ENCODE measurements at regions not wholly inside any gene's neighbourhood (a gene's known extent, or its start where the extent isn't known, plus 50 kb on each side); places are given as distances from the start of the nearest gene placed in this dataset.
"Not testable (repeated sequence)": the region's sequence is repeated elsewhere in the genome, so short reads cannot be mapped to it uniquely, and the experiment has no call there.

DNA sequence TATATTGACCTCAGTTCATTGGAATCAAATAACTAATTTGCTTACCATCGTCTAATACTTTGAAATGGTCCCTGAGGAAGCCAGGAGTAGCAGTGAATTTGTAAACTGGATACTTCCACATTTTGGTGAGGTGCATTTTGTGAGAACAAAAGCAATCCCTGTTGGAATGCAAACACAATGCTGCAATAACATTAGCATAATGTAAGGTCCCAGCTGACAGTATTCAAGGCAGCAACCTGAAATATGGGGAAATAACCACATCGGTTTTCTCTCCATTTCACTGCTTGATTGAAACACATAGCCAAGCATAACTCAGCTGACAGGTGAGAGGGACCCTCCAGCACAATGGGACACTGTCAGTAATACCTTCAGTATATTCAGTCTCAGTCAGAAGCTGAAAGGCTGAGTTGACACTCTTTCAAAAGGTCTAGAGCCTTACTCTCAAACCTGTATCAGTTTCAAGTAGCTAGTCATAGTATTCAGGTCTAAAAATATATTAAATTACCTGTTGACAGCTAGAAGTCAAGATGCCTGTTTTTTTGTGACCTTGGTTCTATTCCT is 1311.9 kb upstream of the NRXN1 start:
- Histone ChIP-seq H3K4me3 (no peak overlapping the region), H3K27me3 (no peaks in the 10 kb centered on the region), H3K9me3 (no peaks in the 10 kb centered on the region), H3K36me3 (no peaks in the 10 kb centered on the region), H3K4me1 (no peaks in the 10 kb centered on the region), H3K27ac (no peak overlapping the region)
- intact Hi-C loops (cut with DNase I; ENCODE audit: low total_unique reads), result no loop called here
- no peak for DNase-seq
- TF ChIP-seq, protein P1, sequence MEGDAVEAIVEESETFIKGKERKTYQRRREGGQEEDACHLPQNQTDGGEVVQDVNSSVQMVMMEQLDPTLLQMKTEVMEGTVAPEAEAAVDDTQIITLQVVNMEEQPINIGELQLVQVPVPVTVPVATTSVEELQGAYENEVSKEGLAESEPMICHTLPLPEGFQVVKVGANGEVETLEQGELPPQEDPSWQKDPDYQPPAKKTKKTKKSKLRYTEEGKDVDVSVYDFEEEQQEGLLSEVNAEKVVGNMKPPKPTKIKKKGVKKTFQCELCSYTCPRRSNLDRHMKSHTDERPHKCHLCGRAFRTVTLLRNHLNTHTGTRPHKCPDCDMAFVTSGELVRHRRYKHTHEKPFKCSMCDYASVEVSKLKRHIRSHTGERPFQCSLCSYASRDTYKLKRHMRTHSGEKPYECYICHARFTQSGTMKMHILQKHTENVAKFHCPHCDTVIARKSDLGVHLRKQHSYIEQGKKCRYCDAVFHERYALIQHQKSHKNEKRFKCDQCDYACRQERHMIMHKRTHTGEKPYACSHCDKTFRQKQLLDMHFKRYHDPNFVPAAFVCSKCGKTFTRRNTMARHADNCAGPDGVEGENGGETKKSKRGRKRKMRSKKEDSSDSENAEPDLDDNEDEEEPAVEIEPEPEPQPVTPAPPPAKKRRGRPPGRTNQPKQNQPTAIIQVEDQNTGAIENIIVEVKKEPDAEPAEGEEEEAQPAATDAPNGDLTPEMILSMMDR (IDR thresholded peaks at IDR 0.05), result no peak

DNA sequence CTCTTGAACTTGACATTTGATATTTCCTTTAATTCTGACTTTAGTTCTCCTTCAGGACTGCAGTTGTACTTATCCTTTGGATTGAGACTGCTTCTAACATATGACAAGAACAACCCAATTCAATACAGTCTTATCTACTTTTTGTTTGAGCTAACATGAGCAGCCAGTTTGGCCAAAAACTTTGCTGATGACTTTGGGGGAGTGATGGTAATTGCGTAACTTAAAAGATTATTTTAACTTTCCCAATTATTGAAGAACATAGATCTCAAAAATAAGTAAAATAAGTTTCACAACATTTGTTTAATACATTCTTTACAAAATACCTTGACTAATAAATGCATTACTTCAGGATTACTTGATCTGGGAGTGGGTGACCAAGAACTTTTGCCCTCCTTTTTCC is 1311.1 kb upstream of the NRXN1 start:
- Histone ChIP-seq H3K4me1 (no peaks in the 10 kb centered on the region), H3K27me3 (no peaks in the 10 kb centered on the region), H3K36me3 (no peaks in the 10 kb centered on the region), H3K9me3 (no peaks in the 10 kb centered on the region), H3K4me3 (no peak overlapping the region), H3K27ac (no peak overlapping the region)
- intact Hi-C loops (cut with DNase I; ENCODE audit: low total_unique reads), result no loop called here
- no peak for DNase-seq
- TF ChIP-seq, protein P1 (IDR thresholded peaks at IDR 0.05), result no peak

DNA sequence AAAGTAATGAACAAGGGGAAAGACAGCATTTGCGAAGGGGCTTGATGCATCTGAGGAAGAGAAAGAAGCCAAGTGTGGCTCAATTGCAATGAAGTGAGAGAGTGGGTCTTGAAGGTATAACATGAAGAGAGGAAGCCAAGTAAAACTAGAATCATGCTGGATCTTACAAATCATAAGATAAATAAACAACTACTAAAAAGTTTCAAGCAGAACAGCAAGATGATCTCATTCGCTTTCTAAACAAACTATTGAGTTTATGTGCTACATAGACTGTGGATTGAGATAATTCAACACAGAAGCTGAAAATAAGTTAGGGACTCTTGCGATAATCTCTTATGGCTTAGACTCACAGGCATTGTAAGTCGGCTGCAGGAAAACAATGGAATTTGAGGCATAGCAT is 1310.5 kb upstream of the NRXN1 start:
- no peaks in the 10 kb centered on the region for H3K27me3 ChIP-seq
- H3K27ac ChIP-seq, result no peak overlapping the region
- no peaks in the 10 kb centered on the region for H3K9me3 ChIP-seq
- no peak for DNase-seq
- no peak overlapping the region for H3K4me3 ChIP-seq
- H3K4me1 ChIP-seq, result no peaks in the 10 kb centered on the region
- H3K36me3 ChIP-seq, result no peaks in the 10 kb centered on the region
- intact Hi-C loops (cut with DNase I; ENCODE audit: low total_unique reads), result no loop called here
- TF ChIP-seq, protein P1 (IDR thresholded peaks at IDR 0.05), result no peak

DNA sequence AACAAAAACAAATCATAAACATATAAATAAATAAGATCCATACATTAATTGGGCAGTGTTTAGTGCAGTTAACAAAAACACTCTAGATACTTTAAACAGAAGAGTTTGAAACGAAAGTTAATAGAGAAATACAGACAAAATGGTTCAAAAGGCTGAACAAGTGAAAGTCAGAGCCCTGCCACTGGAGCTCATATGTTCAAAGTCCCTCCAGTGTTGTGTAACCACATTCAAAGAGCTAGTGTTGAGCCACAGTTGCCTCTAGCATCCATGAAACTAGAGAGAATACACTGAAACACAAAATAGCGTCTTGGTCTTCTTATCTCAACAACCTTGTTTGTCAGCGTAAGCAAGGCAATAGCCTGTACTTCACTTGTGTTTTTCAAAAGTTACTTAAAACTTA is 1309.8 kb upstream of the NRXN1 start:
- Histone ChIP-seq H3K27ac (no peak overlapping the region), H3K4me3 (no peak overlapping the region), H3K36me3 (no peaks in the 10 kb centered on the region), H3K9me3 (no peaks in the 10 kb centered on the region), H3K27me3 (no peaks in the 10 kb centered on the region), H3K4me1 (no peaks in the 10 kb centered on the region)
- intact Hi-C loops (cut with DNase I; ENCODE audit: low total_unique reads), result no loop called here
- TF ChIP-seq, protein P1 (IDR thresholded peaks at IDR 0.05), result no peak
- no peak for DNase-seq

DNA sequence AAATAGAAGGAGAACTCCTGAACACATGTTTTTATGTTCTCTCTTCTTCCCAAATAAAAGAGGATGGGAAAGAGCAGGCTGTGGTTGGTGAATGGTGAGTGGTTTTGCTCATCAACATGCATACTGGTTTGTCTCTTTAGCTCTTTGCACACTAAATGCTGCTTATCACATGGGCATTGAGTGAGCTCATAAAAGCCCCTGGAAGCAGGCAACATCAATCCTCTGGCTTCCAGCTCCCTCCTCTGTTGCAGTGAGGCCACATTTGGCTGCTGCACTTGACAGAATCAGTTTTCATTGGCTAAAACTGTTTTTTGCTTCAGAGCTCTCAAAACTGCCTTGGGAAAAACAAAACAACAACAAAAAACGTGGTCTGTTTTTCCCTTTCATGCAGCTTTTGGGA is 1308.2 kb upstream of the NRXN1 start:
- no peak for DNase-seq
- no peaks in the 10 kb centered on the region for H3K4me1 ChIP-seq
- intact Hi-C loops (cut with DNase I; ENCODE audit: low total_unique reads), result no loop called here

DNA sequence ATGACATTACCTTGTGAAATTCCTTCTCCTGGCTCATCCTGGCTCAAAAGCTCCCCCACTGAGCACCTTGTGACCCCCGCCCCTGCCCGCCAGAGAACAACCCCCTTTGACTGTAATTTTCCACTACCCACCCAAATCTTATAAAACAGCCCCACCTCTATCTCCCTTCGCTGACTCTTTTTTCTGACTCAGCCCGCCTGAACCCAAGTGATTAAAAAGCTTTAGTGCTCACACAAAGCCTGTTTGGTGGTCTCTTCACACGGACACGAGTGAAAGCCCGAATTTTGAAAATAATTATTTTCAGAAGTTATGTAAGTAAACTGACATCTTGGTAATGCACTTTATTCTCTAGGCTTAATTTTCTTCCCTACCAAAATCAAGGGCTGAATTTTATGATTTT is 1305.9 kb upstream of the NRXN1 start:
- H3K9me3 ChIP-seq; H3K4me1 ChIP-seq; DNase-seq; H3K36me3 ChIP-seq; intact Hi-C loops (cut with DNase I; ENCODE audit: low total_unique reads); H3K27ac ChIP-seq; H3K27me3 ChIP-seq; H3K4me3 ChIP-seq: not testable (repeated sequence)

More for the DNA sequence above, 1308.2 kb upstream of the NRXN1 start:
- H3K27ac ChIP-seq, result no peak overlapping the region
- H3K36me3 ChIP-seq, result no peaks in the 10 kb centered on the region
- H3K27me3 ChIP-seq, result no peaks in the 10 kb centered on the region
- TF ChIP-seq, protein P1 (IDR thresholded peaks at IDR 0.05), result no peak
- H3K4me3 ChIP-seq, result no peak overlapping the region
- H3K9me3 ChIP-seq, result no peaks in the 10 kb centered on the region
